Tibial artery (tissue), 4 donors: ENCODE measurements at regions not wholly inside any gene's neighbourhood (a gene's known extent, or its start where the extent isn't known, plus 50 kb on each side); places are given as distances from the start of the nearest gene placed in this dataset.
A peak's percentile ranks its signal among the peaks of the same experiment; 100 is the strongest.

Source experiments
- DNase-seq, 2 donors: peaks; one replicate each; pipeline ENCODE4 v3.0.0-alpha.2; 2019
- H3K27ac ChIP-seq, 2 donors: fragments of 200-600 bp; sonication (generic) in 1 of 2; 1 replicate in 1 of 2; 2 replicates in 1 of 2; pipeline ENCODE4 v1.5.1; 2018 to 2019; ENCODE audit warnings: mild to moderate bottlenecking in 1 of 2
- H3K27me3 ChIP-seq, 2 donors: fragments of 200-600 bp; sonication (generic) in 1 of 2; one replicate each; pipeline versions ENCODE4 v1.5.1 to v1.6.0; 2016 to 2019
- H3K36me3 ChIP-seq, 3 donors: fragments of 200-600 bp; sonication (generic) in 2 of 3; one replicate each; pipeline ENCODE4 v1.5.1; 2016 to 2019; ENCODE audit warnings: mild to moderate bottlenecking in 2 of 3
- H3K4me1 ChIP-seq, 4 donors: fragments of 200-600 bp; sonication (generic) in 2 of 4; 1 replicate in 3 of 4; 2 replicates in 1 of 4; pipeline ENCODE4 v1.5.1; 2016 to 2019
- H3K4me3 ChIP-seq, 2 donors: fragments of 200-600 bp; sonication (generic) in 1 of 2; 1 replicate in 1 of 2; 2 replicates in 1 of 2; pipeline ENCODE4 v1.5.1; 2018 to 2019; ENCODE audit warnings: mild to moderate bottlenecking in 2 of 2
- H3K9me3 ChIP-seq, 3 donors: fragments of 200-600 bp; sonication (generic) in 1 of 3; one replicate each; pipeline ENCODE4 v1.5.1; 2016 to 2019
- intact Hi-C: fragments of 100-400 bp; cut with DNase I; formaldehyde crosslinking; loops from one replicate; pipeline ENCODE4 v1.15.0; 2023; ENCODE audit warnings: low total_unique reads
- TF ChIP-seq, protein P1 (sequence below), 2 experiments: fragments of 200-600 bp in 1 of 2; fragments of 450-650 bp in 1 of 2; IDR thresholded peaks; one replicate each; pipeline ENCODE4 v1.5.1; 2017 to 2019; ENCODE audit warnings: antibody characterized with exemption in 2 of 2, mild to moderate bottlenecking in 1 of 2, moderate library complexity in 1 of 2

DNA sequence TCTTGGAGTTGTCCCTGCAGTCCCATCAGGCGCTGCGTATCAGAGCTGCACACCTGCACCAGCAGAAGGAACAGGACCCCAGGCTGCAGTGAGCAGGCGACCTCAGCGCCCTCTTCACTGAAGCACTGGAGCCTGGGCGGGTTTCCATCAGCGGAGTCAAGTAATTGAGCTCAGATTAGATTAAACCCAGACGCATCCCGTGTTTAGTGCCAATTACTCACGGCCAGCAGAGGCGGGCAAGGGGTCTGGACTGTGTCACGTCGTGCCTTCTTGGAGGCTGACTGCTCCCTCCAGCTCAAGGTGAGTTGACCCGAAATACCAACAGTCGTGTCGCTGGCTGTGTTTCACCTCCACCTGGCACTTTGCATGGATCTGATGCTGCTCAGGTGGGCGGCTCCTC lies 123.6 kb downstream of the CXCL12 start:
- intact Hi-C loops = no loop called here
- Histone ChIP-seq H3K9me3 (no peaks in the 10 kb centered on the region), H3K27ac (peak overlapping the region; percentile 55 to 59), H3K4me3 (no peak overlapping the region), H3K36me3 (no peaks in the 10 kb centered on the region), H3K4me1 (peaks cover 0 to 32% (median 16%) of the 10 kb centered on the region in 4 donors), H3K27me3 (no peaks in the 10 kb centered on the region)
- DNase-seq = no peak
- TF ChIP-seq, protein P1, sequence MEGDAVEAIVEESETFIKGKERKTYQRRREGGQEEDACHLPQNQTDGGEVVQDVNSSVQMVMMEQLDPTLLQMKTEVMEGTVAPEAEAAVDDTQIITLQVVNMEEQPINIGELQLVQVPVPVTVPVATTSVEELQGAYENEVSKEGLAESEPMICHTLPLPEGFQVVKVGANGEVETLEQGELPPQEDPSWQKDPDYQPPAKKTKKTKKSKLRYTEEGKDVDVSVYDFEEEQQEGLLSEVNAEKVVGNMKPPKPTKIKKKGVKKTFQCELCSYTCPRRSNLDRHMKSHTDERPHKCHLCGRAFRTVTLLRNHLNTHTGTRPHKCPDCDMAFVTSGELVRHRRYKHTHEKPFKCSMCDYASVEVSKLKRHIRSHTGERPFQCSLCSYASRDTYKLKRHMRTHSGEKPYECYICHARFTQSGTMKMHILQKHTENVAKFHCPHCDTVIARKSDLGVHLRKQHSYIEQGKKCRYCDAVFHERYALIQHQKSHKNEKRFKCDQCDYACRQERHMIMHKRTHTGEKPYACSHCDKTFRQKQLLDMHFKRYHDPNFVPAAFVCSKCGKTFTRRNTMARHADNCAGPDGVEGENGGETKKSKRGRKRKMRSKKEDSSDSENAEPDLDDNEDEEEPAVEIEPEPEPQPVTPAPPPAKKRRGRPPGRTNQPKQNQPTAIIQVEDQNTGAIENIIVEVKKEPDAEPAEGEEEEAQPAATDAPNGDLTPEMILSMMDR (IDR thresholded peaks at IDR 0.05) = no peak

DNA sequence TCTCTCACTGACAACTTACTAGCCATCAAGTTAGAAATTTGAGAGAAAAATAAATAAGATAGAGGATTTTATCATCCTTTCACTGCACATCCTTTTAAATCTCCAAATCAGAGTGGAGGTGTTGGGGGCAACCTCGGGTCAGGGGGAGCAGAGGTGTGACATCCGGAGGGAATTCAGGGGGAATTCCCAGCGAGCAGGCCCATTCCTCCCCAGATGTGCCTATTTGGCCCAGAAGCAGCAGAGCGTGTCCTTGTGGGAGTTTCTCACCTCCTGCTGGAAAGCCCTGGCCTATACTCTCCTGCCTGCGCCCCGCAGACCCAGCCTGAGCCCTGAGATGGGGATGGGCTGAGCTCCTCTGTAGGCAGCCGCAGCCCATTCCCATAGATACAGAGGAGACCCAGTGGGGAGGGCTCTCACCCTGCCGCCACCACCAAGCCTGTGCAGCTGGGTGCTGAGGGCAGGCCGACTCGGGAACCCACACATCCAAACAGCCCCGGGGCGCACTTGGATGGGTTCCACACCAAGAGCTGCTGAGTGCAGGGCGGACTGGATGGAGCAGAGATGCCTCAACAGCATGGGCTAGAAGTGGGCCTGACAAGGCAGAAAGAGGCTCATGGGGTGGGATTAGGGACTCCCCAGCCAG lies 124.5 kb downstream of the CXCL12 start:
- no peak overlapping the region for H3K4me3 ChIP-seq
- no peak for DNase-seq
- intact Hi-C loops = no loop called here
- no peaks in the 10 kb centered on the region for H3K27me3 ChIP-seq
- no peaks in the 10 kb centered on the region for H3K36me3 ChIP-seq
- no peak overlapping the region for H3K27ac ChIP-seq
- no peaks in the 10 kb centered on the region for H3K9me3 ChIP-seq
- TF ChIP-seq, protein P1 (IDR thresholded peaks at IDR 0.05) = no peak
- peaks cover 0 to 32% (median 16%) of the 10 kb centered on the region in 4 donors for H3K4me1 ChIP-seq

- no peak for DNase-seq
- H3K27ac ChIP-seq = no peak overlapping the region
- intact Hi-C loops = no loop called here
- H3K36me3 ChIP-seq = no peaks in the 10 kb centered on the region
- no peaks in the 10 kb centered on the region for H3K9me3 ChIP-seq
- H3K4me1 ChIP-seq = peaks cover 0 to 31% (median 16%) of the 10 kb centered on the region in 4 donors
- TF ChIP-seq, protein P1 (IDR thresholded peaks at IDR 0.05) = no peak
- no peaks in the 10 kb centered on the region for H3K27me3 ChIP-seq
- no peak overlapping the region for H3K4me3 ChIP-seq
These were observed 125.6 kb downstream of the CXCL12 start for GRCh38 chr10:44259090-44259874.

- Histone ChIP-seq H3K27me3 (no peaks in the 10 kb centered on the region), H3K36me3 (no peaks in the 10 kb centered on the region), H3K4me1 (peaks cover 0 to 31% (median 18%) of the 10 kb centered on the region in 4 donors), H3K4me3 (no peak overlapping the region), H3K27ac (no peak overlapping the region), H3K9me3 (no peaks in the 10 kb centered on the region)
- TF ChIP-seq, protein P1 (IDR thresholded peaks at IDR 0.05) = no peak
- no peak for DNase-seq
- intact Hi-C loops = no loop called here
These were observed 126.3 kb downstream of the CXCL12 start for GRCh38 chr10:44258460-44259089.

DNA sequence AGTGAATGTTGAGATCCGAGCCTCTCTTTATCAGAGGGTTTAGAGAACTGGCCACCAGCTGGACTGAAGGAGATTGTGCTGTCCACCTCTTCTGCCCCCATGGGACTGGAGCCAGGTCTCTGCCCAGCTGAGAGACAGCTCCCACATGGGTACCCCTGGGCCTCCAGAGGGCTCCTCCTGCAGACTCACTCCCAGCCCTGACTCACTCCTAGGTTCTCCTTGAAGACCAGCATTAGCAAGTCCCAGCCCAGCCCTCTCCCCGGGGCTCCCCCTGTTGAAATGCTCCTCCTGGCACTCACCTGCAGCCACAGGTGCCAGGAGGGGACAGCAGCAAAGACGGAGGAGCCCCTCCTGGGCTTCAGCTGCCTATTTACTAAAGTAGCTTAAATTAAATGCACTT lies 126.9 kb downstream of the CXCL12 start:
- TF ChIP-seq, protein P1 (IDR thresholded peaks at IDR 0.05) = no peak
- H3K4me1 ChIP-seq = peaks cover 0 to 31% (median 17%) of the 10 kb centered on the region in 4 donors
- intact Hi-C loops = no loop called here
- no peaks in the 10 kb centered on the region for H3K27me3 ChIP-seq
- H3K4me3 ChIP-seq = no peak overlapping the region
- DNase-seq = no peak
- no peaks in the 10 kb centered on the region for H3K9me3 ChIP-seq
- H3K36me3 ChIP-seq = no peaks in the 10 kb centered on the region
- no peak overlapping the region for H3K27ac ChIP-seq
